ENCODE measurements at regions not wholly inside any gene's neighbourhood (a gene's known extent, or its start where the extent isn't known, plus 50 kb on each side); places are given as distances from the start of the nearest gene placed in this dataset.
"Not testable (repeated sequence)": the region's sequence is repeated elsewhere in the genome, so short reads cannot be mapped to it uniquely, and the experiment has no call there.

GRCh38 chr2:131832209-131832780 lies 304.6 kb downstream of the CCDC74A start:
- H3K36me3 Mint-ChIP-seq (ENCODE audit: low read depth); H3K4me1 ChIP-seq (ENCODE audit: insufficient read depth, low read length); POLR2A ChIA-PET; CTCF ChIA-PET; H3K27ac ChIP-seq (ENCODE audit: low read depth in 1 of 2, low read length in 2 of 2); H3K27ac Mint-ChIP-seq; intact Hi-C loops (cut with DNase I, micrococcal nuclease); H3K36me3 ChIP-seq (ENCODE audit: insufficient read depth, low read length); H3K4me3 ChIP-seq (ENCODE audit: low read length); H3K4me1 Mint-ChIP-seq (ENCODE audit: low read depth); ATAC-seq (ENCODE audit: poor library complexity); DNase-seq; H3K4me3 Mint-ChIP-seq; H3K27me3 ChIP-seq (ENCODE audit: control insufficient read depth in 1 of 2, insufficient read depth in 2 of 2, low read length in 2 of 2); H3K9me3 Mint-ChIP-seq: not testable (repeated sequence)
- peaks cover 10% of the 10 kb centered on the region for H3K27me3 Mint-ChIP-seq
- H3K9me3 ChIP-seq (ENCODE audit: control insufficient read depth in 1 of 2, insufficient read depth in 1 of 2, low read length in 2 of 2) = peaks cover 0 to 26% of the 10 kb centered on the region in 2 experiments

- H3K27me3 Mint-ChIP-seq = peaks cover 15% of the 10 kb centered on the region
- CTCF ChIA-PET; H3K27ac Mint-ChIP-seq; ATAC-seq (ENCODE audit: poor library complexity); H3K36me3 ChIP-seq (ENCODE audit: insufficient read depth, low read length); POLR2A ChIA-PET; H3K9me3 Mint-ChIP-seq; H3K4me3 ChIP-seq (ENCODE audit: low read length); intact Hi-C loops (cut with DNase I, micrococcal nuclease); DNase-seq; H3K36me3 Mint-ChIP-seq (ENCODE audit: low read depth); H3K4me1 ChIP-seq (ENCODE audit: insufficient read depth, low read length); H3K27ac ChIP-seq (ENCODE audit: low read depth in 1 of 2, low read length in 2 of 2); H3K27me3 ChIP-seq (ENCODE audit: control insufficient read depth in 1 of 2, insufficient read depth in 2 of 2, low read length in 2 of 2); H3K4me1 Mint-ChIP-seq (ENCODE audit: low read depth); H3K4me3 Mint-ChIP-seq: not testable (repeated sequence)
- H3K9me3 ChIP-seq (ENCODE audit: control insufficient read depth in 1 of 2, insufficient read depth in 1 of 2, low read length in 2 of 2) = peaks cover 0 to 21% of the 10 kb centered on the region in 2 experiments
Measured at GRCh38 chr2:131832917-131833316, 305.2 kb downstream of the CCDC74A start.

GRCh38 chr2:131833367-131834202 lies 305.9 kb downstream of the CCDC74A start:
- H3K36me3 ChIP-seq (ENCODE audit: insufficient read depth, low read length); DNase-seq; H3K27me3 ChIP-seq (ENCODE audit: control insufficient read depth in 1 of 2, insufficient read depth in 2 of 2, low read length in 2 of 2); H3K27ac ChIP-seq (ENCODE audit: low read depth in 1 of 2, low read length in 2 of 2); CTCF ChIA-PET; H3K4me3 Mint-ChIP-seq; intact Hi-C loops (cut with DNase I, micrococcal nuclease); H3K9me3 Mint-ChIP-seq; H3K36me3 Mint-ChIP-seq (ENCODE audit: low read depth); H3K27ac Mint-ChIP-seq; H3K4me3 ChIP-seq (ENCODE audit: low read length); H3K4me1 Mint-ChIP-seq (ENCODE audit: low read depth); ATAC-seq (ENCODE audit: poor library complexity); POLR2A ChIA-PET; H3K4me1 ChIP-seq (ENCODE audit: insufficient read depth, low read length): not testable (repeated sequence)
- peaks cover 0 to 16% of the 10 kb centered on the region in 2 experiments for H3K9me3 ChIP-seq (ENCODE audit: control insufficient read depth in 1 of 2, insufficient read depth in 1 of 2, low read length in 2 of 2)
- peaks cover 20% of the 10 kb centered on the region for H3K27me3 Mint-ChIP-seq

GRCh38 chr2:131834203-131835020 lies 306.7 kb downstream of the CCDC74A start:
- CTCF ChIA-PET; H3K36me3 ChIP-seq (ENCODE audit: insufficient read depth, low read length); H3K27ac Mint-ChIP-seq; H3K4me3 Mint-ChIP-seq; H3K4me1 ChIP-seq (ENCODE audit: insufficient read depth, low read length); H3K27me3 ChIP-seq (ENCODE audit: control insufficient read depth in 1 of 2, insufficient read depth in 2 of 2, low read length in 2 of 2); ATAC-seq (ENCODE audit: poor library complexity); intact Hi-C loops (cut with DNase I, micrococcal nuclease); POLR2A ChIA-PET; H3K4me3 ChIP-seq (ENCODE audit: low read length); DNase-seq; H3K36me3 Mint-ChIP-seq (ENCODE audit: low read depth); H3K4me1 Mint-ChIP-seq (ENCODE audit: low read depth); H3K9me3 ChIP-seq (ENCODE audit: control insufficient read depth in 1 of 2, insufficient read depth in 1 of 2, low read length in 2 of 2); H3K9me3 Mint-ChIP-seq; H3K27ac ChIP-seq (ENCODE audit: low read depth in 1 of 2, low read length in 2 of 2): not testable (repeated sequence)
- peaks cover 20% of the 10 kb centered on the region for H3K27me3 Mint-ChIP-seq

GRCh38 chr2:131835022-131835421 lies 307.3 kb downstream of the CCDC74A start:
- H3K9me3 ChIP-seq (ENCODE audit: control insufficient read depth in 1 of 2, insufficient read depth in 1 of 2, low read length in 2 of 2); ATAC-seq (ENCODE audit: poor library complexity): not testable (repeated sequence)

More at GRCh38 chr2:131835022-131835421, 307.3 kb downstream of the CCDC74A start:
- POLR2A ChIA-PET; H3K27me3 ChIP-seq (ENCODE audit: control insufficient read depth in 1 of 2, insufficient read depth in 2 of 2, low read length in 2 of 2); DNase-seq; H3K27ac Mint-ChIP-seq; H3K9me3 Mint-ChIP-seq; H3K4me3 ChIP-seq (ENCODE audit: low read length); H3K36me3 Mint-ChIP-seq (ENCODE audit: low read depth); H3K36me3 ChIP-seq (ENCODE audit: insufficient read depth, low read length); intact Hi-C loops (cut with DNase I, micrococcal nuclease); CTCF ChIA-PET; H3K4me1 ChIP-seq (ENCODE audit: insufficient read depth, low read length); H3K4me1 Mint-ChIP-seq (ENCODE audit: low read depth); H3K4me3 Mint-ChIP-seq; H3K27ac ChIP-seq (ENCODE audit: low read depth in 1 of 2, low read length in 2 of 2): not testable (repeated sequence)
- H3K27me3 Mint-ChIP-seq = peaks cover 20% of the 10 kb centered on the region

Measured in CD4-positive, alpha-beta T cell (primary cell).